ENCODE measurements at regions not wholly inside any gene's neighbourhood (a gene's known extent, or its start where the extent isn't known, plus 50 kb on each side); places are given as distances from the start of the nearest gene placed in this dataset.

- intact Hi-C loops (cut with DNase I) = no loop called here
- Histone ChIP-seq H3K27ac (no peak overlapping the region), H3K36me3 (no peaks in the 10 kb centered on the region), H3K4me1 (no peaks in the 10 kb centered on the region), H3K9me3 (no peaks in the 10 kb centered on the region), H3K4me3 (no peak overlapping the region), H3K27me3 (no peaks in the 10 kb centered on the region)
- 16 to 31% methylated on average over 4 of the region's 4 CpGs for whole genome bisulfite sequencing, 2 donors
- TF ChIP-seq CTCF (IDR thresholded peaks at IDR 0.05) (no peak), EP300 (IDR thresholded peaks at IDR 0.05) (no peak), POLR2A (IDR thresholded peaks at IDR 0.05) (no peak)
- no peak for DNase-seq
Observed at GRCh38 chr18:2486426-2486825, 84.9 kb downstream of the METTL4 start.

Small RNAs in the stretch of these regions (small RNA-seq; reads per million reads assigned to genes)
- gene AP005119.1 (0 reads per million in 3 donors), gene COX6CP3 (0 reads per million in 3 donors), gene RN7SKP72 (0 reads per million in 3 donors)

Data from sigmoid colon (tissue), 6 donors.